Heart left ventricle (tissue), 16 donors: ENCODE measurements at regions not wholly inside any gene's neighbourhood (a gene's known extent, or its start where the extent isn't known, plus 50 kb on each side); places are given as distances from the start of the nearest gene placed in this dataset.

ENCODE experiments used
- ATAC-seq, 4 donors: fragments of 200-7000 bp; cut with Tn5 transposase; one replicate each; pipeline ENCODE4 v1.9.1; 2020 to 2022; ENCODE audit warnings: moderate library complexity in 4 of 4, mild to moderate bottlenecking in 3 of 4, moderate number of reproducible peaks in 1 of 4
- DNase-seq, 5 donors: peaks; one replicate each; pipeline ENCODE4 v3.0.0-alpha.2; 2020
- H3K27ac ChIP-seq, 12 donors: fragments of 200-600 bp; sonication (generic) in 4 of 12; one replicate each; pipeline versions ENCODE4 v1.5.0 to v1.8.0; 2016 to 2022; ENCODE audit warnings: mild to moderate bottlenecking in 2 of 12
- H3K27me3 ChIP-seq, 9 donors: fragments of 200-600 bp; sonication (generic) in 2 of 9; one replicate each; pipeline versions ENCODE4 v1.5.1 to v1.8.0; 2016 to 2022; ENCODE audit warnings: mild to moderate bottlenecking in 3 of 9
- H3K36me3 ChIP-seq, 9 donors: fragments of 200-600 bp; sonication (generic) in 2 of 9; one replicate each; pipeline versions ENCODE4 v1.5.0 to v1.8.0; 2018 to 2022; ENCODE audit warnings: mild to moderate bottlenecking in 2 of 9
- H3K4me1 ChIP-seq, 12 donors: fragments of 200-600 bp; sonication (generic) in 4 of 12; one replicate each; pipeline versions ENCODE4 v1.5.0 to v1.8.0; 2016 to 2022; ENCODE audit warnings: mild to moderate bottlenecking in 3 of 12
- H3K4me3 ChIP-seq, 12 donors: fragments of 200-600 bp; sonication (generic) in 4 of 12; one replicate each; pipeline versions ENCODE4 v1.5.0 to v1.8.0; 2017 to 2022; ENCODE audit warnings: mild to moderate bottlenecking in 9 of 12, moderate library complexity in 4 of 12
- H3K9me3 ChIP-seq, 12 donors: fragments of 200-600 bp; sonication (generic) in 4 of 12; one replicate each; pipeline versions ENCODE4 v1.5.0 to v1.8.0; 2016 to 2022; ENCODE audit warnings: mild to moderate bottlenecking in 1 of 12
- CTCF ChIP-seq, 12 donors: fragments of 200-600 bp; sonication (generic) in 4 of 12; IDR thresholded peaks; one replicate each; pipeline versions ENCODE4 v1.5.0 to v1.8.0; 2018 to 2022; ENCODE audit warnings: antibody characterized with exemption in 12 of 12, mild to moderate bottlenecking in 5 of 12
- POLR2A ChIP-seq, 2 donors: fragments of 450-650 bp; IDR thresholded peaks; one replicate each; pipeline ENCODE4 v1.6.1; 2017; ENCODE audit warnings: antibody characterized with exemption in 2 of 2, mild to moderate bottlenecking in 2 of 2, moderate library complexity in 2 of 2
- WGBS, 4 donors: extraction: QIAGEN DNeasy Blood & Tissue Kit in 2 of 4; methylation state at CpG; one replicate each; pipeline versions ENCODE4 v1.1.5 to v1.1.7; 2013 to 2018; 5-methylcytosine and 5-hydroxymethylcytosine counted together
- intact Hi-C, 10 donors: fragments of 100-400 bp; cut with DNase I; formaldehyde crosslinking; loops; one replicate each; pipeline versions ENCODE4 v1.11.1 to v1.14.2; 2022
- donor health status: ischemic (EF 13 %, LVEDD 7.1; RV severe dilation, severe dysfunction).
- donor health status: healthy with polysubstance abuse.
- donor health status: DM: no; HTN: yes; CAD: no.
- donor health status: DM: no; HTN: no; CAD: no.
- donor health status: ischemic (EF 25% LVEDD 6.9; RV normal size, moderate dysfunction).
- donor health status: ischemic (EF 25% LVEDD 5.7; RV mildly dilated, moderate dysfunction).
- donor health status: healthy.
- donor health status: DM: yes; HTN: yes; CAD: no.
- donor health status: ischemic (EF 35%, LVEDD 5.7; RV mildly dilated, moderate dysfunction).
- donor health status: nonischemic (EF 11% LVEDD 7.7; RV severe dilation, severe dysfunction).
- donor health status: DM: yes; HTN: yes; CAD: no.
- donor health status: PGD.
- donor health status: ischemic (EF 29% LVEDD 5.4; RV normal size, mild dysfunction).
- donor health status: nonischemic (EF 23%, LVEDD 6.1; RV moderate dilation, normal function).

- H3K4me1 ChIP-seq = no peaks in the 10 kb centered on the region
- ATAC-seq (peak in 2 of 4 donors; percentile 16 to 43), DNase-seq (no peak)
- H3K4me3 ChIP-seq = no peak overlapping the region
- H3K9me3 ChIP-seq = no peaks in the 10 kb centered on the region
- H3K36me3 ChIP-seq = no peaks in the 10 kb centered on the region
- intact Hi-C loops = loop anchor here in 9 of 10 donors (5.0 to 10.0 kb wide), 4 partner anchors 277 to 480 kb away; no protein-coding TSS in a partner anchor
- 23 to 35% (median 30%) methylated on average over 2 of the region's 2 CpGs for WGBS, 4 donors
- no peak overlapping the region for H3K27ac ChIP-seq
- no peaks in the 10 kb centered on the region for H3K27me3 ChIP-seq
- TF ChIP-seq CTCF (IDR thresholded peaks at IDR 0.05) (peak; percentile 50 to 72 (median 62)), POLR2A (IDR thresholded peaks at IDR 0.05) (no peak)
These were observed 380.9 kb upstream of the RGS17 start for GRCh38 chr6:153511896-153512496.

- Histone ChIP-seq H3K27me3 (no peaks in the 10 kb centered on the region), H3K36me3 (no peaks in the 10 kb centered on the region), H3K9me3 (no peaks in the 10 kb centered on the region), H3K27ac (no peak overlapping the region), H3K4me1 (no peaks in the 10 kb centered on the region), H3K4me3 (no peak overlapping the region)
- DNase-seq (no peak), ATAC-seq (no peak)
- intact Hi-C loops = loop anchor here in 1 of 10 donors (10.0 kb wide), 1 partner anchor 469 kb away; no protein-coding TSS in a partner anchor
- TF ChIP-seq POLR2A (IDR thresholded peaks at IDR 0.05) = no peak
- no peak for TF ChIP-seq CTCF (IDR thresholded peaks at IDR 0.05)
- whole genome bisulfite sequencing, 4 donors = 92 to 98% (median 95%) methylated on average over 4 of the region's 4 CpGs
These were observed 372.7 kb upstream of the RGS17 start for GRCh38 chr6:153503810-153504209.

GRCh38 chr6:153493501-153493900 lies 362.4 kb upstream of the RGS17 start:
- ATAC-seq = no peak

GRCh38 chr6:153489479-153489878 lies 358.4 kb upstream of the RGS17 start:
- 58 to 65% (median 61%) methylated on average over 4 of the region's 4 CpGs for WGBS, 4 donors
- H3K27me3 ChIP-seq = no peaks in the 10 kb centered on the region
- no peaks in the 10 kb centered on the region for H3K36me3 ChIP-seq
- no peak overlapping the region for H3K27ac ChIP-seq
- no peak for ATAC-seq
- no peak for TF ChIP-seq POLR2A (IDR thresholded peaks at IDR 0.05)
- TF ChIP-seq CTCF (IDR thresholded peaks at IDR 0.05) = no peak
- H3K4me1 ChIP-seq = no peaks in the 10 kb centered on the region
- intact Hi-C loops = no loop called here
- H3K9me3 ChIP-seq = peaks cover 0 to 18% (median 3%) of the 10 kb centered on the region in 12 donors
- H3K4me3 ChIP-seq = no peak overlapping the region
- no peak for DNase-seq

More at GRCh38 chr6:153493501-153493900, 362.4 kb upstream of the RGS17 start:
- H3K4me1 ChIP-seq = no peaks in the 10 kb centered on the region
- peaks cover 0 to 5% (median under 1%) of the 10 kb centered on the region in 12 donors for H3K9me3 ChIP-seq
- H3K4me3 ChIP-seq = no peak overlapping the region
- 84 to 88% (median 87%) methylated on average over 2 of the region's 2 CpGs for WGBS, 4 donors
- H3K27ac ChIP-seq = no peak overlapping the region
- no peak for DNase-seq
- no peaks in the 10 kb centered on the region for H3K36me3 ChIP-seq
- intact Hi-C loops = no loop called here
- TF ChIP-seq CTCF (IDR thresholded peaks at IDR 0.05) = no peak
- TF ChIP-seq POLR2A (IDR thresholded peaks at IDR 0.05) = no peak
- no peaks in the 10 kb centered on the region for H3K27me3 ChIP-seq
